ENCODE measurements at regions not wholly inside any gene's neighbourhood (a gene's known extent, or its start where the extent isn't known, plus 50 kb on each side); places are given as distances from the start of the nearest gene placed in this dataset.

DNA sequence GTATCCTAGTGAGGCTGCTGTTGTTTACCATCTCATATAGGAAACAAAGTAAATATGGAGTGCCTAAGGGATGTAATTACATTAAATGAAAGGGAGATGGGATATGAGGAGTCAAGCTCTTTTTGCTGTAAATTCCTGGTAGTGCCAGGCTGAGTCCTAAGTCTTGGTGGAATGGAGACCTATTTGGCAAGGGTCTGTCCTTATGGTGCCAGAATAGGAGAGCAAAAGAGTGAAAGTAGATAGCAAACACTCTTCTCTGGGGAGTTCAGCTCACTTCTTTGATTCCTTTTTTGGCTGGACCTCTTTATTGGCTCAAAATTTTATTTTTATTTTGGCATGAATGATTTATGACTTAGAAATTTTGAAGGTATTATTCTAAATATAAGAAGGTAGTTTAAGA lies 380.8 kb downstream of the TMEM232 start:
- TF ChIP-seq, protein P1, sequence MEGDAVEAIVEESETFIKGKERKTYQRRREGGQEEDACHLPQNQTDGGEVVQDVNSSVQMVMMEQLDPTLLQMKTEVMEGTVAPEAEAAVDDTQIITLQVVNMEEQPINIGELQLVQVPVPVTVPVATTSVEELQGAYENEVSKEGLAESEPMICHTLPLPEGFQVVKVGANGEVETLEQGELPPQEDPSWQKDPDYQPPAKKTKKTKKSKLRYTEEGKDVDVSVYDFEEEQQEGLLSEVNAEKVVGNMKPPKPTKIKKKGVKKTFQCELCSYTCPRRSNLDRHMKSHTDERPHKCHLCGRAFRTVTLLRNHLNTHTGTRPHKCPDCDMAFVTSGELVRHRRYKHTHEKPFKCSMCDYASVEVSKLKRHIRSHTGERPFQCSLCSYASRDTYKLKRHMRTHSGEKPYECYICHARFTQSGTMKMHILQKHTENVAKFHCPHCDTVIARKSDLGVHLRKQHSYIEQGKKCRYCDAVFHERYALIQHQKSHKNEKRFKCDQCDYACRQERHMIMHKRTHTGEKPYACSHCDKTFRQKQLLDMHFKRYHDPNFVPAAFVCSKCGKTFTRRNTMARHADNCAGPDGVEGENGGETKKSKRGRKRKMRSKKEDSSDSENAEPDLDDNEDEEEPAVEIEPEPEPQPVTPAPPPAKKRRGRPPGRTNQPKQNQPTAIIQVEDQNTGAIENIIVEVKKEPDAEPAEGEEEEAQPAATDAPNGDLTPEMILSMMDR (conservative IDR thresholded peaks at IDR 0.05; ENCODE audit: low read length), result no peak
- TF ChIP-seq EZH2phosphoT487 (IDR thresholded peaks at IDR 0.05; ENCODE audit: borderline replicate concordance, low read depth, low read length), result no peak
